Coronary artery (tissue), 2 donors: ENCODE measurements at regions not wholly inside any gene's neighbourhood (a gene's known extent, or its start where the extent isn't known, plus 50 kb on each side); places are given as distances from the start of the nearest gene placed in this dataset.
"Not testable (repeated sequence)": the region's sequence is repeated elsewhere in the genome, so short reads cannot be mapped to it uniquely, and the experiment has no call there.

Experiments
- DNase-seq: peaks from one replicate; pipeline ENCODE4 v3.0.0-alpha.2; 2017; ENCODE audit warnings: low spot score
- H3K27ac ChIP-seq, 2 donors: fragments of 200-600 bp; sonication (generic); one replicate each; pipeline ENCODE4 v1.5.1; 2016 to 2019
- H3K4me3 ChIP-seq: fragments of 200-600 bp; sonication (generic); 2 replicates; pipeline ENCODE4 v1.5.1; 2016; ENCODE audit warnings: mild to moderate bottlenecking, moderate library complexity
- TF ChIP-seq, protein P1 (sequence below): fragments of 200-600 bp; sonication (generic); IDR thresholded peaks from one replicate; pipeline ENCODE4 v1.5.1; 2019; ENCODE audit warnings: antibody characterized with exemption

DNA sequence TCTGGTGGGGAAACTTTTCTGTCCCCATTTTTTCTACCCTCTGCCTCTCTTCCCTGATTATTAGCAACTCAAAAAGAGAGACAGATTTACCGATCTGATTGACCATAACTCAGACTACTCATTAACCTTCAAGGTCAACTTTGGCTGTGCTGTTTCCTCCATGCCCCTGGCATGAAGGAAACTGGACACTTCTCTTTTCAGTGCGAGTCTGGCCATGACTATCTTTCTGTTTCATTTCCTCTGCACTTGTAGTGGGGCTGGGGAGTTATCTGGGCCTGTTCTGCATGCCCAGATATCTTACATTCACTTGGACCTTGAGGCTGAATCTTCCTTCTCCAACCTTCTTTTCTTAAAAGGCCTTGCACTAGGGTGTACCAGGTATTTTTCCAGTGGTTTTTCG lies 76.9 kb upstream of the SLCO2A1 start:
- no peak for DNase-seq
- TF ChIP-seq, protein P1, sequence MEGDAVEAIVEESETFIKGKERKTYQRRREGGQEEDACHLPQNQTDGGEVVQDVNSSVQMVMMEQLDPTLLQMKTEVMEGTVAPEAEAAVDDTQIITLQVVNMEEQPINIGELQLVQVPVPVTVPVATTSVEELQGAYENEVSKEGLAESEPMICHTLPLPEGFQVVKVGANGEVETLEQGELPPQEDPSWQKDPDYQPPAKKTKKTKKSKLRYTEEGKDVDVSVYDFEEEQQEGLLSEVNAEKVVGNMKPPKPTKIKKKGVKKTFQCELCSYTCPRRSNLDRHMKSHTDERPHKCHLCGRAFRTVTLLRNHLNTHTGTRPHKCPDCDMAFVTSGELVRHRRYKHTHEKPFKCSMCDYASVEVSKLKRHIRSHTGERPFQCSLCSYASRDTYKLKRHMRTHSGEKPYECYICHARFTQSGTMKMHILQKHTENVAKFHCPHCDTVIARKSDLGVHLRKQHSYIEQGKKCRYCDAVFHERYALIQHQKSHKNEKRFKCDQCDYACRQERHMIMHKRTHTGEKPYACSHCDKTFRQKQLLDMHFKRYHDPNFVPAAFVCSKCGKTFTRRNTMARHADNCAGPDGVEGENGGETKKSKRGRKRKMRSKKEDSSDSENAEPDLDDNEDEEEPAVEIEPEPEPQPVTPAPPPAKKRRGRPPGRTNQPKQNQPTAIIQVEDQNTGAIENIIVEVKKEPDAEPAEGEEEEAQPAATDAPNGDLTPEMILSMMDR: no peak
- Histone ChIP-seq H3K4me3 (no peak overlapping the region), H3K27ac (no peak overlapping the region)

DNA sequence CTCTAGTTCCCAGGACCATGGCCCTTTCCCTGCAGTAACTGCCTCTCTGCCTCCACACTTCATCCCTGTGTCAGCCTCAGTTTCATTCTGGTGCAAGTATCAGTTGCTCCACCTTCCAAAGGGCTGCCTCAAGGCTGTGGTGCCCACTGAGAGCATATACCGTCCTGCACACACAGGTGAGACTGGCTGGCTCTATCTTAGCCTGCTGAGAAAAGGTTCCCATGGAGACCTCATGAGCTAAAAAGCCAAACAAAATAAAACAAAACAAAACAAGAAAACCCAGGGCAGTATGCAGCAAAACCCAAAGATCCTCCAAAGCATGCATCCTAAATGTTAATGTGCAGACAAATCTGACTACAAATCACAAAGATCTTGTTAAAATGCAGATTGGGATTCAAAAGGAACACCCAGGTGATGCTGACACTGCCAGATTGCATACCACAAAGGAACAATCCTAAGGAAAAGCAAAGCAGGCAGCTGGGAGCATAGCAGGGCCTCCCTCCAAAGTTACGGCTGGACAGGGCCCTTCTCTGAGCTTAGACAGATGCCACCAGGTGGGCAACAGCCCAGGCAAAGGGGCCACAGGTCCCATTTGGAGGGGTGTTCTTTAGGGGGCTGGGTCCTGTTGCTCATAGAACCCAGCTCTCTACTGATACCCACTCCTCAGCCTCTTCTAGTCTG lies 76.3 kb upstream of the SLCO2A1 start:
- DNase-seq: no peak
- TF ChIP-seq, protein P1: no peak
- Histone ChIP-seq H3K4me3 (no peak overlapping the region), H3K27ac (no peak overlapping the region)

DNA sequence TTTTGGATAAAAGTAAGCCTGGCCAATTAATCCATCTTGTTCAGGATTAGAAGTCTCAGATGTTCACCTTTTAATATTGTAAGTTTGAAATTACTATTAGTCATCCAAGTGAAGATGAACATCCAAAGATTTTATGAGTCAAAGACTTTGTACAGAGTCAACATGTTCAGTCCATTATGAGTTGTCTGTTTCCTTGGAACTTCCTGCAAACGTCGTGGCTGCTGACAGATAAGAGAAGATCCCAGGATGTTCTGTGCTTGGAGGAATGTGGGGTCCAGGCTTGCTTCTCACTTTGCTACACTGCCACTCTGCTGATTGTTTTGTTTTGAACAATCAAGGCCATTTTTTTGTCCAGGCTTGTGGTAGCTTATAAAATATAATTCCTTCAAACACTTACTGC lies 74.3 kb upstream of the SLCO2A1 start:
- no peak overlapping the region for H3K4me3 ChIP-seq
- TF ChIP-seq, protein P1: no peak
- no peak overlapping the region for H3K27ac ChIP-seq
- DNase-seq: no peak

DNA sequence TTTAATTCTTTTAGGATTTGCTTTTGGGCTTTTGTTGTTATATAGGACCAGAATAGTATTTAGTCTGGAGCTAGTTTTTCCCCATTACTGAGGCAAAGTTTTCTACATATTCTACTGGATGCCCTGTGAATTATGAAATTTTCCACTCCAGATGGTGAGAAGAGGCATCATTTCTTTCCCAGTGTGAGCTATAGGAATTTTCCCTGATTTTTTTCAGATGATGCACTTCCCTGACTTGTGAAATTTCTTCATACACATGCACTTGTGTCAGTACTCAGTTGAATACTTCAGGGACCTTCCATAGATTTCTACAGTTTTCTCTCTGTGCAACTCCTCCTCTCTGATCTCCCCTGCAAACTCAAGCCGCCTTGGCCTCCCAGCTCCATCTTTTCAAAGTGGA lies 73.7 kb upstream of the SLCO2A1 start:
- Histone ChIP-seq H3K27ac (no peak overlapping the region), H3K4me3 (no peak overlapping the region)
- no peak for DNase-seq
- TF ChIP-seq, protein P1: no peak

DNA sequence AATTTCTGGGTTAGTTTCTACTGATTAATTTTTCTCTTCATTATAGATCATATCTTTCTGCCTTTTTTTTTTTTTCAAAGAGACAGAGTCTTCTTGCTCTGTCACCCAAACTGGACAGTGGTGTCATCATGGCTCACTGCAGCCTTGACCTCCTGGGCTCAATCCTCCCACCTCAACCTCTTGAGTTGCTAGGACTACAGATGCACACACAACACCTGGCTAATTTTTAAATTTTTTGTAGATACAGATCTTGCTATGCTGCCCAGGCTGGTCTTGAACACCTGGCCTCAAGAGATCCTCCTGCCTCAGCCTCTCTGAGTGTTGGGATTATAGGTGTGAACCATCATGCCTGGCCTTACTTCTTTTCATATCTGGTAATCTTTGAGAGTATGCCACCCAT lies 73.3 kb upstream of the SLCO2A1 start:
- no peak overlapping the region for H3K4me3 ChIP-seq
- H3K27ac ChIP-seq: no peak overlapping the region
- no peak for DNase-seq
- TF ChIP-seq, protein P1: no peak

DNA sequence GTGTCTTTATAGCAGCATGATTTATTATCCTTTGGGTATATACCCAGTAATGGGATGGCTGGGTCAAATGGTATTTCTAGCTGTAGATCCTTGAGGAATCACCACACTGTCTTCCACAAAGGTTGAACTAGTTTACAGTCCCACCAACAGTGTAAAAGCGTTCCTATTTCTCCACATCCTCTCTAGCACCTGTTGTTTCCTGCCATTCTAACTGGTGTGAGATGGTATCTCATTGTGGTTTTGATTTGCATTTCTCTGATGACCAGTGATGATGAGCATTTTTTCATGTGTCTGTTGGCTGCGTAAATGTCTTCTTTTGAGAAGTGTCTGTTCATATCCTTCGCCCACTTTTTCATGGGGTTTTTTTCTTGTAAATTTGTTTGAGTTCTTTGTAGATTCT lies 66.5 kb upstream of the SLCO2A1 start:
- H3K4me3 ChIP-seq, DNase-seq, H3K27ac ChIP-seq: not testable (repeated sequence)

DNA sequence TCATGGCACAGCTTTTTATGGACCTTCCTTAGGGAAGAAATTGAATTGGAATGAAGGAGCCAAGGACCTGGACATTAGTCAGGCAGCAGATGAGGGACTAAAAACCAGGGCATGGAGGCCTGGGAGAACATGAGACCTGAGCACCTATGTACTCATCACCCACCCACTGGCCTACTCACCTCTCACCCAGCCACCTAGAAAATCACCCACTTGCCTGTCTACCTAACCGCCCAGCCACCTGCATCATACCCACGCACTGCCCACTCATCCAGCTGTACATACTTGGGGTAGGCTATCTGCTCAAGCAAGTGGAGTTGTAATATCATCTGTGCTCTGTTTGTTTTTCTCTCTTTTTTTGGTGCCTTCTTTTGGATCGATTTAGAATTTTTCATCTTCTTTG lies 65.3 kb upstream of the SLCO2A1 start:
- DNase-seq: no peak
- Histone ChIP-seq H3K27ac (no peak overlapping the region), H3K4me3 (no peak overlapping the region)
- TF ChIP-seq, protein P1: no peak
